Aorta (tissue), 5 donors: ENCODE measurements at regions not wholly inside any gene's neighbourhood (a gene's known extent, or its start where the extent isn't known, plus 50 kb on each side); places are given as distances from the start of the nearest gene placed in this dataset.

Experiments
- ATAC-seq: fragments of 200-7000 bp; cut with Tn5 transposase; one replicate; pipeline ENCODE4 v1.9.1; 2022; ENCODE audit warnings: moderate library complexity; ENCODE audit not compliant: low FRiP score
- DNase-seq, 2 donors: peaks; one replicate each; pipeline ENCODE4 v3.0.0-alpha.2; 2020
- H3K27ac ChIP-seq, 2 donors: one replicate each; pipeline ENCODE4 v1.5.1; 2013; ENCODE audit warnings: low read length in 2 of 2, mild to moderate bottlenecking in 2 of 2, moderate library complexity in 2 of 2, control low read depth in 1 of 2, inconsistent platforms in 1 of 2, low read depth in 1 of 2
- H3K27me3 ChIP-seq, 2 donors: one replicate each; pipeline ENCODE4 v1.6.1; 2013; ENCODE audit warnings: control low read depth in 1 of 2, low read length in 1 of 2, mild to moderate bottlenecking in 1 of 2, moderate library complexity in 1 of 2; ENCODE audit not compliant: insufficient read depth in 2 of 2, control insufficient read depth in 1 of 2
- H3K36me3 ChIP-seq, 2 donors: one replicate each; pipeline ENCODE4 v1.6.1; 2013; ENCODE audit warnings: control low read depth in 1 of 2, low read length in 1 of 2, mild to moderate bottlenecking in 1 of 2; ENCODE audit not compliant: insufficient read depth in 2 of 2, control insufficient read depth in 1 of 2
- H3K4me1 ChIP-seq, 2 donors: one replicate each; pipeline ENCODE4 v1.6.1; 2013; ENCODE audit warnings: low read length in 2 of 2, control low read depth in 1 of 2, mild to moderate bottlenecking in 1 of 2, moderate library complexity in 1 of 2; ENCODE audit not compliant: insufficient read depth in 2 of 2, control insufficient read depth in 1 of 2
- H3K4me3 ChIP-seq, 2 donors: one replicate each; pipeline ENCODE4 v1.5.1; 2013; ENCODE audit warnings: low read length in 2 of 2, control low read depth in 1 of 2, mild to moderate bottlenecking in 1 of 2
- H3K9me3 ChIP-seq: one replicate; pipeline ENCODE4 v1.6.1; 2013; ENCODE audit warnings: mild to moderate bottlenecking, low read length; ENCODE audit not compliant: control insufficient read depth
- WGBS, 2 donors: extraction: QIAGEN DNeasy Blood & Tissue Kit; methylation state at CpG; one replicate each; pipeline ENCODE4 v1.1.7; 2013; 5-methylcytosine and 5-hydroxymethylcytosine counted together
- intact Hi-C, 2 donors: fragments of 100-400 bp; cut with DNase I; formaldehyde crosslinking; loops; one replicate each; pipeline versions ENCODE4 v1.14.2 to v1.15.0; 2022
- donor health status: healthy with polysubstance abuse.
- donor health status: Bipolar disorder and iron deficiency.
- donor health status: DM: no; HTN: no; CAD: no.
- donor health status: DM: no; HTN: no; CAD: no.
- donor health status: DM: yes; HTN: yes; CAD: no.

DNA sequence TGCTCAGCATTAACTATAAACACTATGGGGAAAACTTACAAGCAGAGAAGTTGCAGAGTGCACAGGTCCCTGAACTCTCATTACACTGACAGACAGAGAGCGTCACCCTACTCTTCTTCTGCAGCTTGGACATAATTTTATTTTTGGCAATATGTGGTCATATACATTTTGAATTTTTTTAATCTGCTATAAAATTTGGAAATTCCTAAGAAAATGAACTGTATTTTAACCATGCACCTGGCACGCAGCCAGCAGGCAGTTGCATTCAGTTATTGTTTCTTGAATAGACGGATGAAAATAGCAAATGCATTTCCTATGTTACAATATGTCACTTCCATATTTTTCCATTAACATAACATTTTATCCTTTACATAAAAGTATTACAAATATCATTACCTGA is 100.2 kb downstream of the SLC25A46 start:
- H3K36me3 ChIP-seq = no peaks in the 10 kb centered on the region
- intact Hi-C loops = no loop called here
- H3K4me3 ChIP-seq = no peak overlapping the region
- DNase-seq = no peak
- no peaks in the 10 kb centered on the region for H3K27me3 ChIP-seq
- no peak overlapping the region for H3K27ac ChIP-seq
- no peaks in the 10 kb centered on the region for H3K9me3 ChIP-seq
- no peaks in the 10 kb centered on the region for H3K4me1 ChIP-seq
- WGBS, 2 donors = 64 to 66% methylated on average over 3 of the region's 3 CpGs
- no peak for ATAC-seq

DNA sequence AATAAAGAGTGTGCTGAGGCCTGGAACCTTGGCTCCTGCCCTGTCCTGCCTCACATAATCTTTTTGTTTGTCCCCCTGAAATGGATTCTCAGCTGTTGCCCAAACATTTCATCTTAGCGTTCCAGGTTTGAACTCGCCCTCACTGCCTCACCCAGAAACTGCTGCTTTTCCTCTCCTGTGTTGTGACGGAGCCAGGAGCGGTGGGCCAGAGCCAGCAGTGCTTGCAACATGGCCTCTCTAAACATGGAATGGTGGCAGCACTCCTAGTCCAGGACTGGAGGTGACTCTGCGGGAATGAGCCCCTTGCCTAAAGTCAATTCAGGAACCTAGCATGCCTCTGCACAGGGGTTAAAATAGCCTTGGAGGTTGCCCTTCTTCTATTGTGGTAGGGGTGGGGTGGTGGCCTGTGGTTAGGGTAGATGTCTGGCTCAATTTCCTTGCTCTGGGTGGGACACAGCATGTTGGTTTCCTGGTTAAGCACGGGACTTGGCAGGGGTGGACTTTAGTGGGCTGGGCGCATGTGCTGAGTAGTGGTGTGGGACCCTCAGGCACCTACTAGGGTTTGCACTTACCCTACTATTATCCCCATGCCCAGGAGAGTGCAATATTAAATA is 101.6 kb downstream of the SLC25A46 start:
- H3K27me3 ChIP-seq = no peaks in the 10 kb centered on the region
- WGBS, 2 donors = 79 to 80% methylated on average over 7 of the region's 7 CpGs
- no peaks in the 10 kb centered on the region for H3K9me3 ChIP-seq
- intact Hi-C loops = no loop called here
- no peaks in the 10 kb centered on the region for H3K4me1 ChIP-seq
- no peak for DNase-seq
- no peak overlapping the region for H3K27ac ChIP-seq
- no peaks in the 10 kb centered on the region for H3K36me3 ChIP-seq
- H3K4me3 ChIP-seq = no peak overlapping the region
- ATAC-seq = no peak

DNA sequence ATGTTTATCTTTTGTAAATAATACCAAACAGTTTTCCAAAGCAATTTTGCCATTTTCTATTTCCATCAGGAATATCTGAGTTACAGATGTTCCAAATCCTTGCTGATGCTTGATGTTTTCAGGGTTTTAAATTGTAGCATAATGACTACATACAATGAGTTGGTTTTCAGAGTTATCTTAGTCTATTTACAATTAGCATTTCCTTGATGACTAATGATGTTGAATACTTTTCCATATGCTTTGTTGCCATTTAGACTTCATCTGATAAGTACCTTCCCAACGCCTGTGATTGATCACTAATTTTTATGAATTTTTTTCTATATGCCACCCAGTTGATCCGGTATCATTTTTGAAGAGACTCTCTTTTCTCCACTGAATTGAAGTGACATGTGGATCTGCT is 102.3 kb downstream of the SLC25A46 start:
- Histone ChIP-seq H3K27ac (no peak overlapping the region), H3K4me3 (no peak overlapping the region), H3K9me3 (no peaks in the 10 kb centered on the region), H3K36me3 (no peaks in the 10 kb centered on the region), H3K4me1 (no peaks in the 10 kb centered on the region), H3K27me3 (no peaks in the 10 kb centered on the region)
- WGBS, 2 donors = 80 to 85% methylated on average over 2 of the region's 2 CpGs
- intact Hi-C loops = no loop called here
- DNase-seq = no peak
- ATAC-seq = no peak

DNA sequence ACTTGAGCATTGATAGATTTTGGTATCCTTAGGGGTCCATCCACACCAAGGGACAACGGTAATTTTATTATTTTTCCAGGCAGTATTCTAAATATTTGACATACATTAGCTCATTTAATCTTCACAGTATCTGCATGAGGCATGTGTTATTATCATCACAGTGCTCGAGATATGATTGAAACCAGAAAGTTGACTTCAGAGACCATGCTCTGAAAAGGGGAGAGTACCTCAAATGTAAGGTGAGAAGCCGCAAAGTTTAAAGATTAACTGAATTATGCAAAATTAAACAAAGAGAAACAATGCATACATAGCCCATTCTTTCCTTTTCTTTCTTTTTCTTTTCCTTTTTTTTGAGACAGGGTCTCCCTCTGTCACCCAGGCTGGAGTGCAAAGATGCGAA is 104.1 kb downstream of the SLC25A46 start:
- ATAC-seq (no peak), DNase-seq (no peak)
- 72 to 76% methylated on average over 4 of the region's 4 CpGs for WGBS, 2 donors

DNA sequence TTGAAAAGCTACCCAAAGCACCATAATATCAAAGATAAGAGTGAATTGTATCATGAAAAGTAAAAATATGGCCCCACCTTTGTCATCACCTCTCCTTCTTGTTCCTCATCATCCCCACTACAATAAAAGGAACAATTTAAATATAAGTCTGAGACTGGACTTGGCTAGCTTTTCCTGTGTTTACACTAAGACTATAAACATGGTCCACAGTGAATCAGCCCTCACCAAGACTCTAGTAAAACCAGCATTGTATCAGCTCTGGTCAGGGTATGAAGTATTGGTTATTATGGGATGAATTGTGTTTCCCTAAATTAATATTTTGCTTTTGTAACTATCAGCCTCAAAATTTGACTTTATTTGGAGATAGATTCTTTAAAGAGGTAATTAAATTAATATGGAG is 105.4 kb downstream of the SLC25A46 start:
- DNase-seq = no peak
- intact Hi-C loops = no loop called here
- no peak overlapping the region for H3K27ac ChIP-seq
- no peak for ATAC-seq
- H3K9me3 ChIP-seq = no peaks in the 10 kb centered on the region
- no peak overlapping the region for H3K4me3 ChIP-seq
- no peaks in the 10 kb centered on the region for H3K4me1 ChIP-seq
- no peaks in the 10 kb centered on the region for H3K36me3 ChIP-seq
- no peaks in the 10 kb centered on the region for H3K27me3 ChIP-seq

More for the DNA sequence above, 104.1 kb downstream of the SLC25A46 start:
- Histone ChIP-seq H3K4me1 (no peaks in the 10 kb centered on the region), H3K27ac (no peak overlapping the region), H3K9me3 (no peaks in the 10 kb centered on the region), H3K27me3 (no peaks in the 10 kb centered on the region), H3K4me3 (no peak overlapping the region), H3K36me3 (no peaks in the 10 kb centered on the region)
- intact Hi-C loops = no loop called here

DNA sequence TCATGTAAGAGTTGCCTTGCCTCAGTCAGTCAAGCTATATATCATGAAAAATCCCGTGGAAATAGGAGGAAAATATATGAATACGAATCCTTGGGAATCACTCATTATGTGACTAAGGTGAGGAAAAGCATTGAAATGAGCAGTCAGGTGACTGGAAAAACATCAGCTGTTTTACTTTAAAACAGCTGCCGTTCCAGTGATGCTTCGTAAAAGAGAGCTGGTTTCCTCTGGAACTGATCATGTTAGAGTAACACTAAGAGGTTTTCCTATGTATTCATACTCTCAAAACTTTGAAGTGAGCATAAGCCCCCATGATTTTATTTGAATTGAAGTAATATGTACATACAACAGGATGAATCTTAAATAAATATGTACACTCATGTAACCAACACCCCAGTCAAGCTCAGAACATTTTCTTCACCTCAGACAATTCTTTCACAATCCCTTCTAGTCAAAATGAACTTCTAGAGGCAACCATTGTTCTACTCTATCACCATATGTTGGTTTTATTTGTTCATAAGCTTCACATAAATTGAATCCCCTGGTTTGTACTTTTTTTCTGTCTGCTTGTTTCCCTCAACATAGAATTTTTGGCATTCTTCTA is 107.7 kb downstream of the SLC25A46 start:
- intact Hi-C loops = no loop called here
- H3K36me3 ChIP-seq = no peaks in the 10 kb centered on the region
- WGBS, 2 donors = 73 to 81% methylated on average over 4 of the region's 4 CpGs
- ATAC-seq (no peak), DNase-seq (no peak)
- H3K9me3 ChIP-seq = no peaks in the 10 kb centered on the region
- no peak overlapping the region for H3K27ac ChIP-seq
- H3K27me3 ChIP-seq = no peaks in the 10 kb centered on the region
- no peaks in the 10 kb centered on the region for H3K4me1 ChIP-seq
- H3K4me3 ChIP-seq = no peak overlapping the region

DNA sequence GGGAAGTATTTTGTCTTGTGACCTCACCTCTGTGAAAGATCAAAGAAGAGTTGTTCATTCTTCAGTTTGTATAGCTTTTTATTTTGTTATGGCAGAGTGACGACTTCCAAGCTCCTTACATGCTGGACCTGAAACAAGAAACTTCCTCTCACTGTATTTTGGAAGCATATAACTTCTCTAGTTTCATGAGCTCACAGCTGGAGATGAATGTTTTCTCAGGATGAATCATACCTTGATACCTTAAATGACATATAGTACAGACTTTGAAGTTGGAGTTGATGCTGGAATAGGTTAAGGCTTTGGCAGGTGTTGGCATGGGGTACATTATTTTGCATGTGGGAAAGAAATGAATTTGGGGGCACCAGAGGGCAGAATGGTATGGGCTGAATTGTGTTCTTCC is 112.5 kb downstream of the SLC25A46 start:
- H3K4me1 ChIP-seq = peaks cover 2 to 4% of the 10 kb centered on the region in 2 donors
- no peak for DNase-seq
- no peak for ATAC-seq
- no peaks in the 10 kb centered on the region for H3K36me3 ChIP-seq
- intact Hi-C loops = no loop called here
- WGBS, 2 donors = 46 to 61% methylated on average over 1 of the region's 1 CpG
- H3K9me3 ChIP-seq = no peaks in the 10 kb centered on the region
- H3K27ac ChIP-seq = no peak overlapping the region
- H3K27me3 ChIP-seq = no peaks in the 10 kb centered on the region
- no peak overlapping the region for H3K4me3 ChIP-seq

DNA sequence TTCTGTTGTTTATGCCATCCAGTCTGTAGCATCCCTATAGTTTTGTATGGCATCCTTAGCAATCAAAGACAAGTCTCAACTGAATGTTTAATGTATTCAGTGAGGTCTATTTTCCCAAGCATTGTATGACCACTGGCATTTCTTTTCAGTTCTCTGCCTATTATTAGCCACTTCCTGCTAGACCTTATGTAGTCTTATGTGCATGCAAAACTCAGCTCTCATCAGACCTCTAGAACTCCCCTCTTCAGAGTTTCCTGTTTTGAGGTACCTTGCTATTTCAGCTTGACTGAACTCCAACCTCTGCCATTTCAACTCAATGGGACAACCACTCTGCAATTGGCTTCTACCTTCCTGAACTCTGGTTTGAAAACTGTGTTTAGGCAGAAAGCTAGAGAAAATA is 113.2 kb downstream of the SLC25A46 start:
- H3K27ac ChIP-seq = no peak overlapping the region
- H3K4me3 ChIP-seq = no peak overlapping the region
- intact Hi-C loops = no loop called here
- DNase-seq (no peak), ATAC-seq (no peak)
- no peaks in the 10 kb centered on the region for H3K27me3 ChIP-seq
- H3K4me1 ChIP-seq = peaks cover 2 to 4% of the 10 kb centered on the region in 2 donors
- H3K36me3 ChIP-seq = no peaks in the 10 kb centered on the region
- H3K9me3 ChIP-seq = no peaks in the 10 kb centered on the region

DNA sequence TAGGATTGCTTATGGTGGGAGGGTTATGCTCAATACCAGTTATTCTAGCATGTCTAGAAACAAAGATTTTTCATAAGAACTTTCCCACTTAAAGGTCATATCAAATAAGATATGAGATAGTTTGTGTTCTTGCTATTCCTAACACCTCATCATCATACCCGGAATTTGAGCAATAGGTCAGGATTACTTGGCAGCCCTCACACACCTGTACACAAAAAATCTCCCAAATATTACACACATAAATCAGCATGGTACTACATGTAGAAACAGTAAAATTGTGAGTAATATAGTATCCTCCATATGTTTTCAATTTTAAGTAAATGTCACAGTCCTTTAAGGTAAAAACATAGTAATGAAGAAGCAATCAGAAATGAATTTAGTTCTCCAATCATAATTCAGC is 113.7 kb downstream of the SLC25A46 start:
- Histone ChIP-seq H3K9me3 (no peaks in the 10 kb centered on the region), H3K4me1 (peaks cover 2 to 4% of the 10 kb centered on the region in 2 donors), H3K36me3 (no peaks in the 10 kb centered on the region), H3K4me3 (no peak overlapping the region), H3K27ac (no peak overlapping the region), H3K27me3 (no peaks in the 10 kb centered on the region)
- WGBS, 2 donors = 85 to 93% methylated on average over 1 of the region's 1 CpG
- DNase-seq = no peak
- intact Hi-C loops = no loop called here
- no peak for ATAC-seq
